Trophoblast cell (in vitro differentiated cells and primary cell): ENCODE measurements at regions not wholly inside any gene's neighbourhood (a gene's known extent, or its start where the extent isn't known, plus 50 kb on each side); places are given as distances from the start of the nearest gene placed in this dataset.
A peak's percentile ranks its signal among the peaks of the same experiment; 100 is the strongest.

Experiments
- DNase-seq, 2 donors: peaks; one replicate each; pipeline ENCODE4 v3.0.0-alpha.2; 2016
- H2AFZ ChIP-seq: 2 replicates; pipeline ENCODE4 v1.6.1; 2013; ENCODE audit warnings: low read length, moderate library complexity, mild to moderate bottlenecking; ENCODE audit not compliant: insufficient read depth, poor library complexity
- H2AK5ac ChIP-seq: 2 replicates; pipeline ENCODE4 v1.6.1; 2013; ENCODE audit warnings: mild to moderate bottlenecking, low read length
- H2BK120ac ChIP-seq: 2 replicates; pipeline ENCODE4 v1.6.1; 2013; ENCODE audit warnings: low read length, mild to moderate bottlenecking, moderate library complexity; ENCODE audit not compliant: insufficient read depth, poor library complexity
- H2BK12ac ChIP-seq: 2 replicates; pipeline ENCODE4 v1.6.1; 2013; ENCODE audit warnings: mild to moderate bottlenecking, low read length, moderate library complexity
- H2BK5ac ChIP-seq: 2 replicates; pipeline ENCODE4 v1.6.1; 2013; ENCODE audit warnings: low read length, low read depth, moderate library complexity, mild to moderate bottlenecking; ENCODE audit not compliant: poor library complexity
- H3K14ac ChIP-seq: 2 replicates; pipeline ENCODE4 v1.6.1; 2013; ENCODE audit warnings: mild to moderate bottlenecking, low read length
- H3K18ac ChIP-seq: 2 replicates; pipeline ENCODE4 v1.6.1; 2013; ENCODE audit warnings: mild to moderate bottlenecking, low read length
- H3K23ac ChIP-seq: 2 replicates; pipeline ENCODE4 v1.6.1; 2013; ENCODE audit warnings: low read length
- H3K27ac ChIP-seq: 2 replicates; pipeline ENCODE4 v1.5.1; 2013; ENCODE audit warnings: low read depth, mild to moderate bottlenecking, inconsistent platforms, low read length, moderate library complexity
- H3K27me3 ChIP-seq: 2 replicates; pipeline ENCODE4 v1.6.1; 2013; ENCODE audit warnings: inconsistent platforms, mild to moderate bottlenecking, low read length, moderate library complexity; ENCODE audit not compliant: insufficient read depth
- H3K36me3 ChIP-seq, 2 experiments: 1 replicate in 1 of 2; 2 replicates in 1 of 2; pipeline ENCODE4 v1.6.1; 2013; ENCODE audit warnings: low read length in 2 of 2, mild to moderate bottlenecking in 2 of 2, moderate library complexity in 1 of 2; ENCODE audit not compliant: insufficient read depth in 2 of 2, control insufficient read depth in 1 of 2
- H3K4ac ChIP-seq: 2 replicates; pipeline ENCODE4 v1.6.1; 2013; ENCODE audit warnings: low read depth, mild to moderate bottlenecking, low read length, moderate library complexity
- H3K4me1 ChIP-seq, 2 experiments: 1 replicate in 1 of 2; 2 replicates in 1 of 2; pipeline ENCODE4 v1.6.1; 2013; ENCODE audit warnings: low read length in 2 of 2, mild to moderate bottlenecking in 2 of 2, moderate library complexity in 1 of 2; ENCODE audit not compliant: insufficient read depth in 2 of 2, control insufficient read depth in 1 of 2
- H3K4me2 ChIP-seq: 2 replicates; pipeline ENCODE4 v1.6.1; 2013; ENCODE audit warnings: inconsistent platforms, mild to moderate bottlenecking, low read length, moderate library complexity
- H3K4me3 ChIP-seq: 2 replicates; pipeline ENCODE4 v1.5.1; 2013; ENCODE audit warnings: mild to moderate bottlenecking, low read depth, low read length, inconsistent platforms
- H3K79me1 ChIP-seq: one replicate; pipeline ENCODE4 v1.6.1; 2013; ENCODE audit warnings: low read length
- H3K79me2 ChIP-seq: 2 replicates; pipeline ENCODE4 v1.6.1; 2013; ENCODE audit warnings: low read length, mild to moderate bottlenecking; ENCODE audit not compliant: control insufficient read depth, insufficient read depth, poor library complexity
- H3K9ac ChIP-seq: 2 replicates; pipeline ENCODE4 v1.6.1; 2013; ENCODE audit warnings: mild to moderate bottlenecking, low read length
- H3K9me3 ChIP-seq: 2 replicates; pipeline ENCODE4 v1.6.1; 2013; ENCODE audit warnings: low read depth, mild to moderate bottlenecking, control low read depth, inconsistent platforms, low read length; ENCODE audit not compliant: insufficient read depth
- H4K12ac ChIP-seq: 2 replicates; pipeline ENCODE4 v1.6.1; 2013; ENCODE audit warnings: low read depth, mild to moderate bottlenecking, low read length, moderate library complexity
- H4K8ac ChIP-seq: 2 replicates; pipeline ENCODE4 v1.6.1; 2013; ENCODE audit warnings: low read depth, mild to moderate bottlenecking, low read length, moderate library complexity
- H4K91ac ChIP-seq: one replicate; pipeline ENCODE4 v1.6.1; 2013; ENCODE audit warnings: low read depth, mild to moderate bottlenecking, low read length, moderate library complexity
- WGBS: extraction: QIAGEN DNeasy Blood & Tissue Kit; methylation state at CpG from one replicate; pipeline ENCODE4 v1.1.7; 2013; ENCODE audit warnings: missing lambda C conversion rate; ENCODE audit not compliant: insufficient read length, insufficient coverage; ENCODE audit errors: extremely low coverage; 5-methylcytosine and 5-hydroxymethylcytosine counted together

DNA sequence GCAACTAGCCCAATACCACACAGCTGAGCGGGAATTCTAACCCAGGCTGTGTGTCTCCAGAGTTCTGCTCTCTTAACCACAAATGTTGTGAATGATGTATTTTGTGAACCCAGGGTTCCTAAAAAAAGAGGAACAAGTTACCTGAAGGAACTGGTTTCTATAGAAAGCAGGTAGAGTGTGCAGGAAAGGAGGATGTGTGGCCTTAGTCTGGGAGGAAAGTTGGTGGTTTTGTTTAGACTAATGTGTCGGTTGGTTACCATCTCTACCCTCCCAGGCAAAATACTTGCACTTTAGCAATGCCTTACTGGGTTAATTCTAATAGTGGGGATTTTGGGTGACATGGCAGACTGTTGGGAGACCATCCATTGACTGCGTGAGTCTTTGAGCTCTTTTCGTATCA is 143.3 kb downstream of the SCP2D1 start:
- H3K79me2 ChIP-seq = no peaks in the 10 kb centered on the region
- no peak overlapping the region for H4K8ac ChIP-seq
- H2BK120ac ChIP-seq = no peak overlapping the region
- no peak overlapping the region for H2BK5ac ChIP-seq
- WGBS = no CpG with 5 or more reads among the region's 4 CpGs
- no peak for DNase-seq
- H3K4me2 ChIP-seq = no peak overlapping the region
- no peaks in the 10 kb centered on the region for H3K36me3 ChIP-seq
- no peak overlapping the region for H2AFZ ChIP-seq
- peaks cover 2% of the 10 kb centered on the region for H3K9me3 ChIP-seq
- H3K79me1 ChIP-seq = no peaks in the 10 kb centered on the region
- peaks cover 2% of the 10 kb centered on the region for H3K27me3 ChIP-seq
- H3K4me3 ChIP-seq = no peak overlapping the region
- no peaks in the 10 kb centered on the region for H3K4me1 ChIP-seq
- no peak overlapping the region for H3K23ac ChIP-seq
- H2AK5ac ChIP-seq = no peak overlapping the region
- no peak overlapping the region for H3K4ac ChIP-seq
- no peak overlapping the region for H3K14ac ChIP-seq
- no peak overlapping the region for H3K9ac ChIP-seq
- no peak overlapping the region for H2BK12ac ChIP-seq
- H4K91ac ChIP-seq = no peak overlapping the region
- H4K12ac ChIP-seq = no peak overlapping the region
- H3K27ac ChIP-seq = no peak overlapping the region
- no peak overlapping the region for H3K18ac ChIP-seq

DNA sequence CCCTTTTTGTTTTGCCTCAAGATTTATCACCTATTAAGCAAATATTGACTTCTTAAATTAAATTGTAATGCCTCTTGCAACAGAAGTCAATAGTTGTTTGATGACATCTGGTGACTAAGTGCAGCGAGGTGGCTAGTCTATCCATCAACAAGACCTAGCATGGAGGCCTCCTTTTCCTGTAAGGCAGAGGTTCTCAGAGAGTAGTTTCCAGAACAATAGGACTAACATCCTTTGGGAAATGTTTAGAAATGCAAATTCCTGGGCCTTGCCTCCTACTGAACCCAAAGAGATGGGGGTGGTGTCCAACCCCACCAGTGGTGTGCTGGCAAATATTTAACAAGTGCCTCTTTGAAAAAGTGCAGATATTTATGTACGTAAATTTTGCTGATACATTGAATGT is 143.7 kb downstream of the SCP2D1 start:
- WGBS = no CpG with 5 or more reads among the region's 2 CpGs
- H3K36me3 ChIP-seq = no peaks in the 10 kb centered on the region
- peaks cover 2% of the 10 kb centered on the region for H3K9me3 ChIP-seq
- no peak overlapping the region for H3K23ac ChIP-seq
- no peak overlapping the region for H4K91ac ChIP-seq
- H3K9ac ChIP-seq = no peak overlapping the region
- peaks cover 2% of the 10 kb centered on the region for H3K27me3 ChIP-seq
- no peak overlapping the region for H2AFZ ChIP-seq
- DNase-seq = no peak
- no peak overlapping the region for H3K27ac ChIP-seq
- no peak overlapping the region for H3K4ac ChIP-seq
- no peak overlapping the region for H4K12ac ChIP-seq
- H3K4me3 ChIP-seq = no peak overlapping the region
- H4K8ac ChIP-seq = no peak overlapping the region
- no peaks in the 10 kb centered on the region for H3K79me2 ChIP-seq
- no peak overlapping the region for H2BK12ac ChIP-seq
- no peak overlapping the region for H2AK5ac ChIP-seq
- no peak overlapping the region for H3K18ac ChIP-seq
- H2BK5ac ChIP-seq = no peak overlapping the region
- no peak overlapping the region for H3K14ac ChIP-seq
- no peak overlapping the region for H3K4me2 ChIP-seq
- no peak overlapping the region for H2BK120ac ChIP-seq
- H3K79me1 ChIP-seq = no peaks in the 10 kb centered on the region
- no peaks in the 10 kb centered on the region for H3K4me1 ChIP-seq

DNA sequence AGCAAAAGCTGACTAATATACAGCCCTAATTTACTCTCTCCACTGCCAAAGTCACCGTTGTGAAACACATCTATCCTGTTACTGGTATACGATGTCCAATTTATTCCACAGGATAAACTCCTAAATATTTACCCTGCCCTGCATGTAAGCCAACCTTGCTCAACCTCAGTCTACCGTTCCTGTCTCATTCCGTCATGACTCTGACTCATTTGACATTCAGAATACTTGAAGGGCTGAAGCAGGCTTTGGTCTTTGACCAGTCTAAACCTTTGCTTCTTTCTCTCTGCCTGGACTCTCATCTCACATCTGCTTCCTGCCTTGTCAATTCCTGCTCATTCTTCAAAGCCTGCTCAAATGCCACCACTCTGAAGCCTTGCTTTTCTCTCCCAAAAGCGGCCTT is 157.5 kb downstream of the SCP2D1 start:
- H3K9ac ChIP-seq = no peak overlapping the region
- DNase-seq = peak; percentile 46 to 73
- H3K4me2 ChIP-seq = no peak overlapping the region
- no peak overlapping the region for H4K91ac ChIP-seq
- H2BK12ac ChIP-seq = no peak overlapping the region
- no peaks in the 10 kb centered on the region for H3K79me1 ChIP-seq
- no peaks in the 10 kb centered on the region for H3K9me3 ChIP-seq
- no peak overlapping the region for H3K4me3 ChIP-seq
- no peak overlapping the region for H3K27ac ChIP-seq
- H3K18ac ChIP-seq = no peak overlapping the region
- no peaks in the 10 kb centered on the region for H3K27me3 ChIP-seq
- peaks cover 0 to 3% of the 10 kb centered on the region in 2 experiments for H3K4me1 ChIP-seq
- WGBS = no CpG with 5 or more reads among the region's 5 CpGs
- no peak overlapping the region for H3K4ac ChIP-seq
- no peaks in the 10 kb centered on the region for H3K79me2 ChIP-seq
- no peak overlapping the region for H2AFZ ChIP-seq
- H3K14ac ChIP-seq = no peak overlapping the region
- no peak overlapping the region for H2BK5ac ChIP-seq
- H4K12ac ChIP-seq = no peak overlapping the region
- H2BK120ac ChIP-seq = no peak overlapping the region
- H4K8ac ChIP-seq = no peak overlapping the region
- no peaks in the 10 kb centered on the region for H3K36me3 ChIP-seq
- H3K23ac ChIP-seq = no peak overlapping the region
- H2AK5ac ChIP-seq = no peak overlapping the region

DNA sequence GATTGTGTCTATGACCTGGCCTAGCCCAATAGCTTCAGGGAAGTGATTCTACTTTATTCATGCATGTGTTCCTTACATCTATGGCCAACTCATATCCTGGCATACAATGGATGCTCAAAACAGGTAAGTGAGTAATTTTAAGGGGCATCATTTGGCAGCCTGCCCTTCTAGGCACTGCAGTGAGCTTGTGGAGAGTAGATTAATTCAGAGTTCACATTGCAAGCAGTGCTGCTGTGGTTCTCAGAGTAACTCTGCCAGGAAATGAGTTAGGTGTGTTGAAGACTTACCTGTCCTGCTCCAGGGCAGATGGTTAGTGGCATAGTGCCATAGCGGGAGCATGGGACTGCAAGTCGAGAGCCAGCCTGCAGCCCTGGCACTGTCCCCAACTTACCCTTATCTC is 158.0 kb downstream of the SCP2D1 start:
- no peak overlapping the region for H2BK120ac ChIP-seq
- no peak for DNase-seq
- no peak overlapping the region for H4K91ac ChIP-seq
- H3K18ac ChIP-seq = no peak overlapping the region
- H3K27ac ChIP-seq = no peak overlapping the region
- no peaks in the 10 kb centered on the region for H3K36me3 ChIP-seq
- H4K8ac ChIP-seq = no peak overlapping the region
- H3K4me1 ChIP-seq = peaks cover 0 to 3% of the 10 kb centered on the region in 2 experiments
- H3K9ac ChIP-seq = no peak overlapping the region
- H3K4me2 ChIP-seq = no peak overlapping the region
- H4K12ac ChIP-seq = no peak overlapping the region
- no peak overlapping the region for H3K4me3 ChIP-seq
- H3K27me3 ChIP-seq = no peaks in the 10 kb centered on the region
- H3K14ac ChIP-seq = no peak overlapping the region
- H3K23ac ChIP-seq = no peak overlapping the region
- H2BK5ac ChIP-seq = no peak overlapping the region
- no peaks in the 10 kb centered on the region for H3K9me3 ChIP-seq
- H2BK12ac ChIP-seq = no peak overlapping the region
- H2AK5ac ChIP-seq = no peak overlapping the region
- no peaks in the 10 kb centered on the region for H3K79me1 ChIP-seq
- H3K4ac ChIP-seq = no peak overlapping the region
- no peak overlapping the region for H2AFZ ChIP-seq
- no peaks in the 10 kb centered on the region for H3K79me2 ChIP-seq
- WGBS = no CpG with 5 or more reads among the region's 2 CpGs
